HL-60/S4 treated with retinoic acid at 250 ng/mL for 4 days and 3 days (cell line): ENCODE measurements at regions not wholly inside any gene's neighbourhood (a gene's known extent, or its start where the extent isn't known, plus 50 kb on each side); places are given as distances from the start of the nearest gene placed in this dataset.

Experiments used
- in situ Hi-C: fragments of 300-500 bp; cut with MboI; formaldehyde crosslinking; loops from 2 replicates; pipeline ENCODE4 v1.7.0; 2022; ENCODE audit warnings: low sequenced_read_pairs

DNA sequence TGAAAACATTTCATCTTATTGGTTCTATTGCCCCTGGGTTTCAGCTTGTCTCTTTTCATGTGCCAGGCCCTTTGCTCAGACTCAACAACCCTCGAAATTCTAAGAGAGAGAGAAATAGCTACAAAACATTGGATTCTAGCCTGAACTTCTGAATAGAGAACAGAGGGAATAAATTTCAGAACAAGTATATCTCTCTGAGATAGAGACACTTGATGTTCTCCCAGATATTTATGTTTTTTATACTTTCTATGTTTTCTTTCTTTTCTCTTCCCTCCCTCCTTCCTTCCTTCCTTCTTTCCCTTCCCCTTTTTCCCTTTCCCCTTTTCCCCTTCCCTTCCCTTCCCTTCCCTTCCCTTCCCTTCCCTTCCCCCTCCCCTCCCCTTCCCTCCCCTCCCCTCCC is 279.5 kb upstream of the SPRED2 start:
- in situ Hi-C loops: no loop called here

DNA sequence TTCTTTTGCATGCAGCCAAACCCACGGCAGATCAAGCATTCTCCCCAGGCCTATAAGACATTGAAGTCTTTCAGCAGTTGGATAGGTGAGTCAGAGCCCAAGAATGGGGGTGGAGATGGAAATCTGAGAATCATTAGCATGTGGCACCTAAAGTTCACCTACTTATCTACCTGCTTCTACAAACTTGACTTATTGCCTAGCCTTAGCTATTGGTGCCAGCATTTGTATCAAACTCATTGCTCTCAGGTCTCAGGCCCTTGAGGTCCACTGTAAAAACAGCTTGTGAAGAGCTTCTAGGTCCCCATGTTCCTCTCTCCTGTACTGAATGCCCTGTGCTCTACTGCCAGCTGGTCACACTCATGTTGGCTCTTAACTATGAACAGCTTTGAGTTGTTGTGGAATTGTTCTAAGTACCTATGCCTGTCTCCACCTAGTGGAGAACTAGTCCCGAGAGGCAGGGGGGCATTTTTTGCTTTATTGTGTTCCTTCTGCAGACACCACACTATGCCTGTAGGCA is 278.4 kb upstream of the SPRED2 start:
- in situ Hi-C loops: no loop called here

DNA sequence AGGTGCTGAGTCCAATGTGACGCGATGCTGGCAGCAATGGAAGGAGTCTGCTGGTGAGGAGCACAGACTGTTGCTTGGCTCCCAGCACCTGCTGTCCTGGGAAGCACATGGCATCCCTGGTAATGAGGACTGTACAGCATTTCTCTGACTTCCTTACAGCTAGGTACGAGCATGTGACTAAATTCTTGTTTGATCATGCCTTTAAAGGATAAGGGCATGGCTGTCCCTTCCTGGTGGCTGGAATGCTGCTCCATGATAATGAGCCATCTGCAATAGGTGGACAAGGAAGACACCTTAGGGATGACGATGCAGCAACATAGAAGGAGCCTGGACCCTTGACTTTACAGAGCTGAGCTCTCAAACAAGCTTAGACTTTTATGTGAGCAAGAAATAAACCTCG is 278.0 kb upstream of the SPRED2 start:
- in situ Hi-C loops: no loop called here

DNA sequence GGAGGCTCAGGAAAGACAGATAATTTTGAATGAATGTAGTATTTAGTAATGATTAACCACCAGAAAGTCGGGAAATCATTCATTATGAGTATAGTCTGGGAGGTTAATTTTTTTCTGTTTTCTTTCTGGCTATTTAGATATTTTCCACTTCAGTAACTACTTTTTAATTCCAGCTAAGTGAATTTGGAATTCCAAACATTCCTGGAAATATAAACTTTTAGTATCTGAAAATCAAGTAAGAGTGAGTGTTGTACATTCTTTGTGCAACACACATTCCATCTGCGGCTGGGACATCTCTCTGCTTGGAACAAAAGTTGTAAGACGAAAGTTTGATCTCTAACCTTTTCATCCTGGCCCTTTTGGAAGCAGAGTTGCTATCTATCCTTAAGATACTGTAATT is 275.7 kb upstream of the SPRED2 start:
- in situ Hi-C loops: no loop called here

DNA sequence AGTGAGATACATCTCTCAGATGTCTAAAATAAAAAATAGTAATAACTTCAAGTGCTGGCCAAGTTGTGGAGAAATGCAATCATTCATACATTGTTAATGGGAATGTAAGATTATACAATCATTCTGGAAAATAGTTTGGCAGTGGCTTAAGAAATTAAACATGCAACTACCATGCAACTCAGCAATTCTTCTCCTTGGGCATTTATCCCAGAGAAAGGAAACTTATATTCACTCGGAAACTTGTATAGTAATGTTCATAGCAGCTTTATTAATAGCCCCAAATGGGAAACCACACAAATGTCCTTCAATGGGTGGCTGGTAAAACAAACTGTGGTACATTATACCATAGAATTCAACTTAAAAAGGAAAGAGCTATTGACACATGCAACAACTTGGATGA is 274.0 kb upstream of the SPRED2 start:
- in situ Hi-C loops: no loop called here

DNA sequence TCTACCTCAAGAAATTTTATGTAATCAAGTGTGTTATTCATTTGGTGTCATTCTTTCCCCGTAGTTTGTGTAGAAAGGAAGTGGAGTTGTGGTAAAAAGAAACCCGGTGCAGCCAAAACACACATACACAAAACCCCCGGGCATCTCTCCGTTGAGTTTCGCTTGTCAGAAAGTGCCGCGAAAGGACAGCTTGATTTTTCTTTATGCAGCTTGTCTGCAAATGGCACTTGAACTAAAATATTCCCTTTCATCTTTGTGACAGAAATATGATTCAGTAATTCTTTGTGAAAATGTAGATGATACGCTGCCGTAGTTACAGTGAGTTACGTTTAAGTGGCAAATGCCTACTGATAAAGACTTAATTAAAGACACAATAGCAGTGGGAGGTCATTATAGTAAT is 268.8 kb upstream of the SPRED2 start:
- in situ Hi-C loops: no loop called here

DNA sequence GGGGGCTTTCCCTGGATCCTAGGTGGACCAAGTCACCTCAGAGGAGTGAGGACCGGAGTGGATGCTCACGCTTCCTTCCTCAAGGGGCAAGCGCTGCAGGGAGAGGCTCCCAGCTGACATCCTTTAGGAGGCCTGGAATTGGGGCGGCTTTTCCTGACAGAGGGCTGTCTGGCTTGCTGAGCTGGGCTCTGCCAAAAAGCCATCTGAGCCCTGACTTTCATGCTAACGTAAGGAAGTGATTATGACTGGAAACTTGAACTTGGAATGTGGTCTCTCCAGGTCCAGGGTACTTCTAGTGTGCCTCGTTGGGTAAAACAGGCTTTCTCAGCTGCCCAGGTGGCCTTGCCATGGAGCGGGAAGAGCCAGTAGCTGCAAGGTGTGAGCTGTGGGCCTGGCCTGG is 268.3 kb upstream of the SPRED2 start:
- in situ Hi-C loops: no loop called here

DNA sequence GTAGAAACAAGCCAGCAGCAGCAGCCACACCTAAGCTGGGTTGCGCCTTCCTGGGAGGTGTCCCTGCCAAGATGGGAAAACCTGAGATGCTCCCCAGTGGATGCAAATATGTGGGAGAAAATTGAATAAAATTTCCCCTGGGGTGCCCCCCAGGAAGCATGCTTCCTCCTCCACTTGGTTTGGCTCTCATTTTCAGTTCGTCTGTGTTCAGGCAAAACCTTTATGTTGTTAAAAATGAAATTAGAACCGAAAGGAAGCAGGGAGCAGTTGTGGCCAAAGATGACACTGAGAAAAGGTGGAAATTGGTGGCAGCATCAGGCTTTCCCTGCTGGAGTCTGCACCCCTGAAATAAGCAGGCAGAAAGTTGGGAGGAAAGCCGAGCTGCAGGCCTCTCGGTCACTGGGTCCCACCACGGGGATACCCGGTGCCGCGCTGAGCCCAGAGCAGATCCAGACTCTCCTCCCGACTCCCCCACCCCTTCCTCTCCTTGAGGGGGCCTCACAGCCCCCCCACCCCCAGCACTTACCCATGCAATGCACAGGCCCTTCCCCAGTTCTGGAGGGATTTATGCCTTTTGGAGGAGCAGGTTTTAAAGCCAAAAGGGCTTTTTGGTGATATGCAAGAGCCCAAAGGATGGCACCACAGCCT is 267.7 kb upstream of the SPRED2 start:
- in situ Hi-C loops: no loop called here

DNA sequence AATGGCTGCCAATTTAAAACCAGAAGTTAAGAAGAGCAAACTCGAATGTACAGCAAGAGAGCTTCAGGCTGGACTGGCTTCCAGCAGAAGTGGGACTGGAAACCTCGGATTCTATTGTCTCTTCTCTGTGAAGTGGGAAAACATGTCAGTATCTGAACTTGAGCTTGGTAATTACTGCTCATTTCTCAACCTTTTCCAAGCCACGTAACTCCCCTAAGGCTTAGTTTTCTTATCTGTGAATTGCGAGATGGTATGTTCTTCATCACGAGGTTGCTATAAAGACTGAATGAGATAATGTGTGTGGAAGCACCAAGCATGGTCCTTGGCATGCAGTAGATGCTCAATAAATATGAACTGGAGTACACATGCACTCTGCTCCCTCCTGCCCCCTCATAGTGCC is 259.4 kb upstream of the SPRED2 start:
- in situ Hi-C loops: no loop called here

DNA sequence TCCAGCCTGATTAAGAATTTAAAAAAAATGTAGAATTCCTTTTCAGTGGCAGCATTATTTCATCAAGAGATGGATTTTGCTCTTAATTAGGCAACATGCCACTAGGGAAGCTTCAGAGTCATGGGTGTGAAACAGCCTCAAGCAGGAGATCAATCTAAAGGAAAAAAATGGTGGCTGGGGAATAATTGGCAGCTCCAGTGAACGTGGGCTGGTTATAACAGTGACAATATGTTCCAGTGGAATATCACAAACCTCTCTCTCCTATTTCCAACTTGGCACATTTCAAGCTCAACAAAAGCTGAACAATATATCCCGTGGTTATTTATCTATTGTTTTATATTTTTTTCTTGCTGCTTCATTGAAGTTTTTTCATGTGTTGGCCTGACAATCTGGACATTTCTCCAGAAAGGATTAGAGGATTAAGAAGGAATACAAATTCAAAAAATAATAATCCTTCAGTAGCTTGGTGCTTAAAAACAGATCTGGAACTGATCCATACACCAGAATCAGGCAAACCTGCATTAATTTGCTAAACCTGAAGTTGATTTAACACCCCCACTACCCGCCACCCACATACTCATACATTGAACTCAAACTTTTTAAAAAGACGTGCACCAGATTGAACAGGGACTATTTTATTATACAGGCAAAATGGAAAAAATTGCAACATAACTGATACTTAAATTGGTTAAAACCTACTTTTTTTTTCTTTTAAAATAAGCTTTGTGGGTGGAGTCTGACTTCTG is 255.9 kb upstream of the SPRED2 start:
- in situ Hi-C loops: no loop called here

DNA sequence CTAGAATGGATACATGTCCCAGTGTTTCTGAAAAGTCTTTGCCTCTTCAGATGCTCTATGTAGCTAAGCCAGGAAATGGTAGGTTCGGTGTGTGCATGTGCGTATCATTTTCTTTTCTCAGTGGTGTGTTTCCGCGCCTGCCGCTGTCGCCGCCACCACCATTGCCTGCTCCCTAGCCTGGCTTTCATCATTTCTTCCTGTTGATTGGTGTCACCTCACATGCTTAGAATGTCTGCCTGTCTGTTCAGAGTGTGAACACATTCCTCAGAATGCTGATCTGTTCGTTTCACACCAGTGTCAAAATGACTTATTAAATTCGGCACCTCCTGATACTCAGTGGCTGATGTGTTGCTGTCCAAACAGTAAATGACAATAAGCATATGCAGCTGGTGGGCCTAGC is 255.2 kb upstream of the SPRED2 start:
- in situ Hi-C loops: no loop called here

DNA sequence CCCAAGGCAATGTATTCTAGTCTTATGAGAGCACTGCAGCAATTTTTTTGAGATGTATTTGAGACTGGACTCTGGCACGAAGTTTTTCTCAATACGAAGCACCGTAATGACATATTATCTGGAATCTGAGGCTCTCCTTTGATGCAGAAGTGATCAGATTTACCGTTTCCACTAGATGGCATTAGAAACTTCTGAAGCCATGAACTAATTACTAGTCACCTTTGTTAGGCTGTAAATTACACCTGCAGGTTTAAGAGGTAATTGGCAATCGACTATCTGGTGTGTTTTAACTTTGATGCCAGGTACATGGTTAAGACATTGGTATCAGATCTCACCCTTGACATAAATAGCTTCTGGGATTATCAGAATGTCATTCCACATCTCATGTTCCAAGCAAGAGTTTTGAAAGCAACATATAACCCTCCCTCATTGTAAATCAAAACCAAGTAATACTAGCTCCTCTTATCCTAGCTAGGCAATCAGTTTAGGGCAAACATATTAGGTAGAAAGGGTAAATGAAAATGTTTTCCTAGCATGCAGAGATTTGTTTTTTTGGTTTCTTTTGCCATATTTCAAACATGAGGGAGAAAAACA is 254.6 kb upstream of the SPRED2 start:
- in situ Hi-C loops: no loop called here

DNA sequence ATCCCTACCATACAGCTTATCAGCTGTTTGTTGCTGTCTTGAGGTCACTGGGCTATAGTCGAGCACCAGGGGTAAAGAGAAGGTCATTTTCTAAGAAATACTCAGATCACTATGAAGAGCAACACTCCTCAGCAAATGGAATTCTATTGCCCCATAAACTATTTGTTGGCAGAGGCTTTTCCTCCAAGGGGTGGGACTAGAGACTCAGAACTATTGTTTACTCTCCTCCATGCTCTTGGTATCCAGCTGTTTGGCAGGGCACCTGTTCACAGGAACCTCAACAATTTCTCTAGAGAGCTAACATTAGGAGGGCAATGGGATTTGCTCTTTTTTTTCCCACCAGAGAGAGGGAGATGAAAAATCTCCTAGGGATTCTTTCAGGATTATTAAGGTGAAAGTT is 249.1 kb upstream of the SPRED2 start:
- in situ Hi-C loops: no loop called here

DNA sequence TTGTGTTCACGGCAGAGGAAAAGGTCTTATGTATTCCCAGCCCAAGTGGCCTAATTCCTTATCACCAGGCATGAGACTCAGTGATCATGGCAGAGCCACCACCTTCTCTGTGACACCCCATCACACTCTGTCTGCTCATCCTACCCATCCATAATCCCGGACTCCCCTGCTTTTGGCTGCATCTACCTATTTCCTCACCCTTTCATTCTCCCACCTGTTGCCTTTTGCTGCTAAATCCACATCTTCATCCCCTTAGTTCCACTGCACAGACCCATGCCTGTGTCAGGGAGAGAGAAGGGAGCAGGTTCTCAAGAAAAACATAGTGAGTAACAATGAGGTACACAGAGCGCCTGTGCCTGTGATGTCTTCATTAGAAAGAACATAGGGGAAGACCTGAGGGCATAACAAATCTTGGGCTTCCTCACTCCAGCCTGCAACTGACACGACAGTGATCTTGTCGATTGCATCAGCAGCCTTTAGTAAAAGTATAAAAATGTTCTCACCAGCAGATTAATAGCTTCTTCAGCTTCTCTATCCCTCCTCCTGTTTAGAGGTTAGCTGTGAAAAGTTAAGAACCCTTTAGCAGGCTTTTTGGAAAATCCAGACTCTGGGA is 246.5 kb upstream of the SPRED2 start:
- in situ Hi-C loops: no loop called here

DNA sequence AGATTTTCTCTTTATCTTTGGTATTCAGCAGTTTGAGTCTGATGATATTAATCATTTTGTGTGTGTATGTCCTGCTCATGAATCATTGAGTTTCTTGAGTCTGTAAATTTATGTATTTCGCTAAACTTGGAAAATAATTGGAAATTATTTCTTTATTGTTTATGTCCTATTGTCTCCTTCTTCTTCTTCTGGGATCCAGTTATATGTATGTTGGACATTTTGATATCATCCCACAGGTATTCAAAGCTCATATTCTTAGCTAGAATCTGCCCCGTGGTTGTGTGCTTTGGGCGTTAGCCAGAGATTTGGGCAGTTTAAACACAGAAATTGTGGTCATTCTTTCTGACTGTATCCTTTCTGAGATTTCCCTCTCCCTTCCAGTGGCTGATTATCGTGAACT is 243.0 kb upstream of the SPRED2 start:
- in situ Hi-C loops: no loop called here

DNA sequence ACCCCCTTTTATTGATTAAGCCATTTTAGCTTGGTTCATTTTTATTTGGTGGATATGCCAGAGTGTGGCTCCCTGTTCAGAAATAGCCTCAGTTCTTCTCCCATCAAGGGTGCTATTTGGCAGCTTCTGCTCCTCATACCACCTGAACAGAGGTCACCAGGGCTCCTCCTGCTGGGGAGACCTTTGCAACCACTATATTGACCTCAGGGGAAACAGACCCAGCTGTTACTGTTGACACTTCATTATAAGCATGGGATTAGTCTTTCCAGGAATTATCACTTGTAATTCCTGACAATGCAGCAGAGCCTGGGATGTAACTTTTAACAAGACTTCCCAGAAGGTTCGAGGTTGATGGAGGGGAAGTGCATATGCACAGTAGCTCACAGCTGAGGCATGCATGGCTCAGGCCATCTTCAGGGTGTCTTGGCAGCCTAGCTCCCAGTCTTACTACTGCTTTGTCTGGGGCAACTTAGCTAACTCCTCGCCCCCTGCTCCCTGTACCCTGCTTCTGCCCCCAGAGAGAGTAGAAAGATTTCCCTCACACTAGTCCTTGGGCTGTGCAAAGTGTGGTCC is 239.4 kb upstream of the SPRED2 start:
- in situ Hi-C loops: no loop called here

DNA sequence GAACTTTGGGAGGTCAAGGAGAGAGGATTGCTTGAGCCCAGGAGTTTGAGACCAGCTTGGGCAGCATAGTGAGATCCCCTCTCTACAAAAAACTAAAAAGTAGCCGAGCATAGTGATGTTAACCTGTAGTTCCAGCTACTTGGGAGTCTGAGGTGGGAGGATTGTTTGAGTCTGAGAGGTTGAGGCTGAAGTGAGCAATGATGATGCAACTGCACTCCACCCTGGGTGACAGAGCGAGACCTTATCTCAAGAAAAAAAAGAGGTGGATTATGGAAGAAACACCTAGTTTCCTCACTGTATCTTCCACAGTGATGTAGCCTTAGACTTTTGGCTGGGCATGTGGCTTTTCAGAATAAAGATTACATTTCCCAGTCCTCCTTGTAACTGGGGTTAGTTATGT is 237.2 kb upstream of the SPRED2 start:
- in situ Hi-C loops: no loop called here

DNA sequence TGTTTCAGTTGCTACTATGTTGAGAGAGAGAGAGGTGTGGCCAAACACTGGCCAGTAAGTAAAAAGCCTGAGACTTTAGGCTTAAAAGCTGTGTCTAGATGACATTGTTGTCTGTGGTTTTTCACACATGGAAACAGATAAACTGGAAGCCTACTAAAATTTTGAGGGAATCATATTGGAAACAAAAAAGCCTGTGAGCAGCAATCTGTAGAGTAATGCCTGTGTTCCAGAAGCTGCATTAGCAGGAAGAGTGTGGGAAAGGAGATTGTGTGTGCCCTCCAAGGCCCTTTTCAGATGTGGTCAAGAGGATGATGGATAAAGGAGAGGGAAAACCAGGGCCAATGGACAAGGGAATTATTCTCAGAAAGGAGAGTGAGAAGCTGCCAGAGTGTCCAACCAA is 236.3 kb upstream of the SPRED2 start:
- in situ Hi-C loops: no loop called here

DNA sequence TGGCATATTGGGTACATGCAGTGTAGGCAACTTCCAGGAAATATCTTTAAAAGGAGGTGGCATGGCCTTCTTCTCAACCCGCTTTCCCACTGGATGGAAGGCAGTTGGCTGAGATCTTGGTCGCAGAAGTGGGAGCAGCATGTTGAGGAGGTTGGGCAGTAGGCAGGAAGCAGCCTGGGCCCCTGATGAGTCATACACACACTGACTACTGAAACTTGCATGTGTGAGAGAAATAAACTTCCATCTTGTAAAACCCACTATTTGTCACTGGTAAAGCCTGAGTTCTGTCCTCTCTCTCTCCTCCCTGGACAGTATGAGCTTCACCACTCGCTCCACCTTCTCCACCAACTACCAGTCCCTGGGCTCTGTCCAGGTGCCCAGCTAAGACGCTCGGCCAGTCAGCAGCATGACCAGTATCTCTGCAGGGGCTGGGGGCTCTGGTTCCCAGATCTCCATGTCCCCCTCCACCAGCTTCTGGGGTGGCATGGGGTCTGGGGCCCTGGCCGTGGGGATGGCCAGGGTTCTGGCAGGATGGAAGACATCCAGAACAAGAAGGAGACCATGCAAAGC is 233.8 kb upstream of the SPRED2 start:
- in situ Hi-C loops: no loop called here

DNA sequence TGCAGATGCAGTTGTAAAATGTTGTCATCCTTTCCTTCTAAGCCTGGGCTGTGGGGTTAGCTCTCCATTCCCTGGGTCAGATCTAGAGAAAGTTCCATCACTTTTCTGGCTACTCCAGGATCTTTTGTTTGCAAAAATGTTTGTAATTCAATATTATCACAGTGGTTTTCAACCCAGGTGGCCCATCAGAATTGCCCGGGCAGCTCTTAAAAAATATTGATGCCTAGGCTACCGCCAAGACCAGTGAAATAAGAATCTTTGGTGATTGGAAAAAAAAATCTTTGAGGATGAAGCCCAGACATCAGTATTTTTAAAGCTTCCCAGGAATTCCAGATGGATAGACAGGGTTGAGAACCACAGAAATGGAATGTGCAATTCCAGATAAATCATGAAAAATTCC is 232.5 kb upstream of the SPRED2 start:
- in situ Hi-C loops: no loop called here

DNA sequence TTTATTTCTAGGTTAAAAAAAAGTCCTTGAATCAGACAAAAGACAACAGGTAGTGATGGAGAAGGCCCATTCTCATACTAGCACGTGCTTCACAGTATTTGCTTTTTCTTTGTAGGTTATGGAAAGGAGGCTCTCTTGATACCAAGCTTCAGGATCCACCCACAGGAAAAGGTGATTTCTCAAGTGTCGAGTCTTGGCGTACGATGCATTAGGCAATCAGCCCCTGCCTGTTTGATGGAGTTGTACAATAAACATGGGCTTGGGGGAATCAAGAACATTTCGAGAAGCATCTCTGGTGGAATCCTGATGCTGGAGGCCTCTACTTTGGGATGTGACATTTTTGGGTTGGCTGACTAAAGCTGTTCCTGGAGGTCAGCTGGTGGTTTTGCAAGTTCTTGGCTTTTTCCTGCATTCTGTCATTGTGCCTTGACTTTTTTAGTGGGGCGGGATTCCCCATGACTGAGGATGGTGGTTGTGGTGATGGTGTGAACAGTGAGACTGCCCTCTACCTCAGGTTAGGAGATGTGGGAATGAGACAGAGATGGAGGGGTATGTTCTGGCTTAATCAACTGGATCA is 231.5 kb upstream of the SPRED2 start:
- in situ Hi-C loops: no loop called here
